Heart right ventricle (tissue), 16 donors: ENCODE measurements at regions not wholly inside any gene's neighbourhood (a gene's known extent, or its start where the extent isn't known, plus 50 kb on each side); places are given as distances from the start of the nearest gene placed in this dataset.
A peak's percentile ranks its signal among the peaks of the same experiment; 100 is the strongest.

Experiments
- ATAC-seq, 8 donors: fragments of 200-7000 bp; cut with Tn5 transposase; one replicate each; pipeline ENCODE4 v1.9.1; 2020; ENCODE audit warnings: mild to moderate bottlenecking in 8 of 8, moderate library complexity in 8 of 8, moderate number of reproducible peaks in 1 of 8
- DNase-seq, 2 donors: peaks; one replicate each; pipeline ENCODE4 v3.0.0-alpha.2; 2020
- H3K27ac ChIP-seq, 10 donors: fragments of 200-600 bp; sonication (generic) in 2 of 10; one replicate each; pipeline versions ENCODE4 v1.5.0 to v1.8.0; 2020 to 2022; ENCODE audit warnings: mild to moderate bottlenecking in 3 of 10
- H3K27me3 ChIP-seq, 7 donors: fragments of 200-600 bp; one replicate each; pipeline ENCODE4 v1.8.0; 2021 to 2022; ENCODE audit warnings: mild to moderate bottlenecking in 2 of 7
- H3K36me3 ChIP-seq, 9 donors: fragments of 200-600 bp; sonication (generic) in 1 of 9; one replicate each; pipeline versions ENCODE4 v1.5.0 to v1.8.0; 2020 to 2022; ENCODE audit warnings: mild to moderate bottlenecking in 2 of 9
- H3K4me1 ChIP-seq, 9 donors: fragments of 200-600 bp; sonication (generic) in 1 of 9; one replicate each; pipeline versions ENCODE4 v1.5.0 to v1.8.0; 2020 to 2022; ENCODE audit warnings: mild to moderate bottlenecking in 4 of 9
- H3K4me3 ChIP-seq, 10 donors: fragments of 200-600 bp; sonication (generic) in 2 of 10; one replicate each; pipeline versions ENCODE4 v1.5.0 to v1.8.0; 2020 to 2022; ENCODE audit warnings: mild to moderate bottlenecking in 7 of 10, moderate library complexity in 2 of 10
- H3K9me3 ChIP-seq, 11 donors: fragments of 200-600 bp in 10 of 11; sonication (generic) in 2 of 11; one replicate each; pipeline versions ENCODE4 v1.5.0 to v1.8.0; 2013 to 2022; ENCODE audit warnings: mild to moderate bottlenecking in 2 of 11, control low read depth in 1 of 11, moderate library complexity in 1 of 11
- WGBS, 2 donors: extraction: QIAGEN DNeasy Blood & Tissue Kit; methylation state at CpG; one replicate each; pipeline ENCODE4 v1.1.7; 2013; ENCODE audit warnings: inconsistent platforms in 1 of 2; 5-methylcytosine and 5-hydroxymethylcytosine counted together
- intact Hi-C, 10 donors: fragments of 100-400 bp; cut with DNase I; formaldehyde crosslinking; loops; one replicate each; pipeline versions ENCODE4 v1.11.1 to v1.14.2; 2022
- TF ChIP-seq, protein P1 (sequence below), 9 donors: fragments of 200-600 bp; sonication (generic) in 2 of 9; IDR thresholded peaks; one replicate each; pipeline versions ENCODE4 v1.5.0 to v1.8.0; 2021 to 2022; ENCODE audit warnings: antibody characterized with exemption in 9 of 9, mild to moderate bottlenecking in 5 of 9, moderate library complexity in 1 of 9
- donor health status: Arrhythmogenic right ventricular cardiomyopathy.
- donor health status: ischemic (EF 13 %, LVEDD 7.1; RV severe dilation, severe dysfunction).
- donor health status: healthy with polysubstance abuse.
- donor health status: DM: no; HTN: yes; CAD: no.
- donor health status: DM: no; HTN: no; CAD: no.
- donor health status: ischemic (EF 25% LVEDD 6.9; RV normal size, moderate dysfunction).
- donor health status: ischemic (EF 25% LVEDD 5.7; RV mildly dilated, moderate dysfunction).
- donor health status: healthy.
- donor health status: DM: yes; HTN: yes; CAD: no.
- donor health status: Ischemic cardiomyopathy.
- donor health status: ischemic (EF 35%, LVEDD 5.7; RV mildly dilated, moderate dysfunction).
- donor health status: nonischemic (EF 11% LVEDD 7.7; RV severe dilation, severe dysfunction).
- donor health status: DM: yes; HTN: yes; CAD: no.
- donor health status: PGD.
- donor health status: ischemic (EF 29% LVEDD 5.4; RV normal size, mild dysfunction).
- donor health status: nonischemic (EF 23%, LVEDD 6.1; RV moderate dilation, normal function).

- Histone ChIP-seq H3K9me3 (no peaks in the 10 kb centered on the region), H3K27me3 (no peaks in the 10 kb centered on the region), H3K36me3 (no peaks in the 10 kb centered on the region), H3K4me3 (no peak overlapping the region), H3K4me1 (no peaks in the 10 kb centered on the region), H3K27ac (no peak overlapping the region)
- ATAC-seq (peak in 1 of 8 donors; percentile 34), DNase-seq (no peak)
- intact Hi-C loops: no loop called here
- TF ChIP-seq, protein P1, sequence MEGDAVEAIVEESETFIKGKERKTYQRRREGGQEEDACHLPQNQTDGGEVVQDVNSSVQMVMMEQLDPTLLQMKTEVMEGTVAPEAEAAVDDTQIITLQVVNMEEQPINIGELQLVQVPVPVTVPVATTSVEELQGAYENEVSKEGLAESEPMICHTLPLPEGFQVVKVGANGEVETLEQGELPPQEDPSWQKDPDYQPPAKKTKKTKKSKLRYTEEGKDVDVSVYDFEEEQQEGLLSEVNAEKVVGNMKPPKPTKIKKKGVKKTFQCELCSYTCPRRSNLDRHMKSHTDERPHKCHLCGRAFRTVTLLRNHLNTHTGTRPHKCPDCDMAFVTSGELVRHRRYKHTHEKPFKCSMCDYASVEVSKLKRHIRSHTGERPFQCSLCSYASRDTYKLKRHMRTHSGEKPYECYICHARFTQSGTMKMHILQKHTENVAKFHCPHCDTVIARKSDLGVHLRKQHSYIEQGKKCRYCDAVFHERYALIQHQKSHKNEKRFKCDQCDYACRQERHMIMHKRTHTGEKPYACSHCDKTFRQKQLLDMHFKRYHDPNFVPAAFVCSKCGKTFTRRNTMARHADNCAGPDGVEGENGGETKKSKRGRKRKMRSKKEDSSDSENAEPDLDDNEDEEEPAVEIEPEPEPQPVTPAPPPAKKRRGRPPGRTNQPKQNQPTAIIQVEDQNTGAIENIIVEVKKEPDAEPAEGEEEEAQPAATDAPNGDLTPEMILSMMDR (IDR thresholded peaks at IDR 0.05): no peak
- WGBS, 2 donors: 43 to 66% methylated on average over 4 of the region's 4 CpGs
Observed at GRCh38 chr2:146874260-146874658, 970.6 kb upstream of the ACVR2A start.

GRCh38 chr2:146873646-146874259, 971.1 kb upstream of the ACVR2A start:
- 71 to 80% methylated on average over 3 of the region's 3 CpGs for WGBS, 2 donors
- H3K4me3 ChIP-seq: no peak overlapping the region
- H3K27me3 ChIP-seq: no peaks in the 10 kb centered on the region
- H3K27ac ChIP-seq: no peak overlapping the region
- intact Hi-C loops: no loop called here
- no peaks in the 10 kb centered on the region for H3K4me1 ChIP-seq
- ATAC-seq (no peak), DNase-seq (no peak)
- TF ChIP-seq, protein P1 (IDR thresholded peaks at IDR 0.05): no peak
- H3K36me3 ChIP-seq: no peaks in the 10 kb centered on the region
- no peaks in the 10 kb centered on the region for H3K9me3 ChIP-seq

GRCh38 chr2:146873056-146873455, 971.8 kb upstream of the ACVR2A start:
- Histone ChIP-seq H3K9me3 (no peaks in the 10 kb centered on the region), H3K4me1 (no peaks in the 10 kb centered on the region), H3K27me3 (no peaks in the 10 kb centered on the region), H3K36me3 (no peaks in the 10 kb centered on the region), H3K4me3 (no peak overlapping the region), H3K27ac (no peak overlapping the region)
- DNase-seq: no peak
- intact Hi-C loops: no loop called here
- 79 to 82% methylated on average over 2 of the region's 2 CpGs for WGBS, 2 donors
- TF ChIP-seq, protein P1 (IDR thresholded peaks at IDR 0.05): no peak
- no peak for ATAC-seq

DNA sequence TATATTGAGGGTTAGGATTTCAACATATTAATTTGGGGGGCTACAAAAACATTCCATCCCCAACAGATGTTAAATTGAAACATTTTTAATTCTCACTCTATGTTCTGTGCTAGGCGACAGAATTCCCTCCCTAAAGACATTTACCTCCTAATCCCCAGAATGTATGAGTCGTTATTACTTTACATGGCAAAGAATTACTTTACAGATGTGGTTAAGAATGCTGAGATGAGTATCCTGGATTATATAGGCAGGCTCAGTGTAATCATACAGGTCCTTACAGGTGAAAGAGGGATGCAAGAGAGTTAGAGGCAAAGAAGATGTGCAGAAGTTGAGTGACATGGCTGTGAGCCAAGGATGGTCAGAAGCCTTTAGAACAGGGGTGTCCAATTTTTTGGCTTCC, 974.1 kb upstream of the ACVR2A start:
- DNase-seq (no peak), ATAC-seq (no peak)
- Histone ChIP-seq H3K27me3 (no peaks in the 10 kb centered on the region), H3K4me3 (no peak overlapping the region), H3K27ac (no peak overlapping the region), H3K36me3 (no peaks in the 10 kb centered on the region), H3K9me3 (peaks cover 0 to 2% (median 0%) of the 10 kb centered on the region in 11 donors), H3K4me1 (no peaks in the 10 kb centered on the region)
- WGBS, 2 donors: 87 to 91% methylated on average over 2 of the region's 2 CpGs
- TF ChIP-seq, protein P1 (IDR thresholded peaks at IDR 0.05): no peak
- intact Hi-C loops: no loop called here
